Mesenchymal stem cell (in vitro differentiated cells and primary cell): ENCODE measurements at regions not wholly inside any gene's neighbourhood (a gene's known extent, or its start where the extent isn't known, plus 50 kb on each side); places are given as distances from the start of the nearest gene placed in this dataset.
"Not testable (repeated sequence)": the region's sequence is repeated elsewhere in the genome, so short reads cannot be mapped to it uniquely, and the experiment has no call there.

ENCODE experiments used
- DNase-seq: peaks from one replicate; pipeline ENCODE4 v3.0.0-alpha.2; 2013
- H2AFZ ChIP-seq: one replicate; pipeline ENCODE4 v1.6.1; 2013; ENCODE audit warnings: low read depth, mild to moderate bottlenecking, control low read depth, inconsistent platforms, low read length, moderate library complexity
- H2AK5ac ChIP-seq: 2 replicates; pipeline ENCODE4 v1.6.1; 2013; ENCODE audit warnings: low read length, moderate library complexity, mild to moderate bottlenecking, inconsistent platforms; ENCODE audit not compliant: severe bottlenecking
- H2BK120ac ChIP-seq: one replicate; pipeline ENCODE4 v1.6.1; 2013; ENCODE audit warnings: low read depth, mild to moderate bottlenecking, inconsistent platforms, low read length, moderate library complexity
- H2BK12ac ChIP-seq, 2 experiments: one replicate each; pipeline ENCODE4 v1.6.1; 2013; ENCODE audit warnings: inconsistent platforms in 2 of 2, low read length in 2 of 2, mild to moderate bottlenecking in 2 of 2, moderate library complexity in 2 of 2, control low read depth in 1 of 2
- H2BK15ac ChIP-seq: one replicate; pipeline ENCODE4 v1.6.1; 2013; ENCODE audit warnings: mild to moderate bottlenecking, low read depth, inconsistent platforms; ENCODE audit not compliant: poor library complexity, severe bottlenecking
- H2BK5ac ChIP-seq: 2 replicates; pipeline ENCODE4 v1.6.1; 2013; ENCODE audit warnings: low read depth, mild to moderate bottlenecking, low read length, control low read depth, inconsistent platforms; ENCODE audit not compliant: poor library complexity, severe bottlenecking
- H3K14ac ChIP-seq, 2 experiments: one replicate each; pipeline ENCODE4 v1.6.1; 2013; ENCODE audit warnings: inconsistent platforms in 2 of 2, low read length in 2 of 2, control low read depth in 1 of 2, mild to moderate bottlenecking in 1 of 2, moderate library complexity in 1 of 2
- H3K18ac ChIP-seq, 2 experiments: one replicate each; pipeline ENCODE4 v1.6.1; 2013; ENCODE audit warnings: inconsistent platforms in 2 of 2, low read length in 2 of 2, control low read depth in 1 of 2, low read depth in 1 of 2, mild to moderate bottlenecking in 1 of 2
- H3K23ac ChIP-seq, 2 experiments: one replicate each; pipeline ENCODE4 v1.6.1; 2013; ENCODE audit warnings: inconsistent platforms in 2 of 2, low read length in 2 of 2, mild to moderate bottlenecking in 2 of 2, moderate library complexity in 2 of 2, control low read depth in 1 of 2
- H3K27ac ChIP-seq: 2 replicates; pipeline ENCODE4 v1.5.1; 2013; ENCODE audit warnings: mild to moderate bottlenecking, moderate library complexity, low read length, control low read depth, inconsistent platforms; ENCODE audit not compliant: poor library complexity, severe bottlenecking
- H3K27me3 ChIP-seq, 2 experiments: 2 replicates each; pipeline versions ENCODE4 v1.6.1 to v1.7.0; 2013; ENCODE audit warnings: low read length in 2 of 2, mild to moderate bottlenecking in 2 of 2, moderate library complexity in 2 of 2, control low read depth in 1 of 2, inconsistent platforms in 1 of 2; ENCODE audit not compliant: control insufficient read depth in 1 of 2, insufficient read depth in 1 of 2
- H3K36me3 ChIP-seq, 2 experiments: 2 replicates each; pipeline versions ENCODE4 v1.6.1 to v1.7.0; 2013; ENCODE audit warnings: low read length in 2 of 2, control low read depth in 1 of 2, inconsistent platforms in 1 of 2, low read depth in 1 of 2, mild to moderate bottlenecking in 1 of 2; ENCODE audit not compliant: insufficient read depth in 2 of 2, control insufficient read depth in 1 of 2
- H3K4ac ChIP-seq, 2 experiments: one replicate each; pipeline ENCODE4 v1.6.1; 2013; ENCODE audit warnings: inconsistent platforms in 2 of 2, low read length in 2 of 2, mild to moderate bottlenecking in 2 of 2, moderate library complexity in 2 of 2, control low read depth in 1 of 2, low read depth in 1 of 2
- H3K4me1 ChIP-seq: 2 replicates; pipeline ENCODE4 v1.6.1; 2013; ENCODE audit warnings: low read depth, low read length, control low read depth; ENCODE audit not compliant: control insufficient read depth, insufficient read depth
- H3K4me2 ChIP-seq: 2 replicates; pipeline ENCODE4 v1.6.1; 2013; ENCODE audit warnings: low read length, mild to moderate bottlenecking, inconsistent platforms; ENCODE audit not compliant: poor library complexity, severe bottlenecking
- H3K4me3 ChIP-seq, 2 experiments: 2 replicates each; pipeline versions ENCODE4 v1.5.1 to v1.7.0; 2013; ENCODE audit warnings: low read length in 2 of 2, mild to moderate bottlenecking in 2 of 2, control low read depth in 1 of 2, low read depth in 1 of 2; ENCODE audit not compliant: insufficient read depth in 1 of 2
- H3K79me1 ChIP-seq: replicated peaks from 2 replicates; pipeline ENCODE4 v1.6.1; 2013; ENCODE audit warnings: mild to moderate bottlenecking, control low read depth, low read length, inconsistent platforms; ENCODE audit not compliant: poor library complexity, severe bottlenecking
- H3K9ac ChIP-seq: 2 replicates; pipeline ENCODE4 v1.7.0; 2013; ENCODE audit warnings: mild to moderate bottlenecking, low read length, moderate library complexity
- H3K9me3 ChIP-seq: 2 replicates; pipeline ENCODE4 v1.7.0; 2013; ENCODE audit warnings: mild to moderate bottlenecking, low read length; ENCODE audit not compliant: control insufficient read depth
- H4K8ac ChIP-seq: one replicate; pipeline ENCODE4 v1.6.1; 2013; ENCODE audit warnings: inconsistent platforms, mild to moderate bottlenecking, low read length, moderate library complexity
- H4K91ac ChIP-seq: one replicate; pipeline ENCODE4 v1.6.1; 2013; ENCODE audit warnings: mild to moderate bottlenecking, low read length, inconsistent platforms
- WGBS: methylation state at CpG from one replicate; pipeline ENCODE4 v1.1.7; 2013; ENCODE audit warnings: mixed read lengths; 5-methylcytosine and 5-hydroxymethylcytosine counted together

GRCh38 chr20:51275181-51275580 lies 252.3 kb upstream of the KCNG1 start:
- DNase-seq: no peak
- peak overlapping the region; percentile 46 for H4K91ac ChIP-seq
- H2BK12ac ChIP-seq: no peak overlapping the region
- no peak overlapping the region for H3K18ac ChIP-seq
- no peak overlapping the region for H3K4me2 ChIP-seq
- no peak overlapping the region for H3K27ac ChIP-seq
- H3K9me3 ChIP-seq: peaks cover 12% of the 10 kb centered on the region
- no peak overlapping the region for H2AFZ ChIP-seq
- 57% methylated on average over 5 of the region's 5 CpGs for WGBS
- no peak overlapping the region for H3K23ac ChIP-seq
- H2BK120ac ChIP-seq: no peak overlapping the region
- no peak overlapping the region for H2BK15ac ChIP-seq
- H3K4me3 ChIP-seq: no peak overlapping the region
- no peak overlapping the region for H2AK5ac ChIP-seq
- no peak overlapping the region for H3K4ac ChIP-seq
- no peak overlapping the region for H2BK5ac ChIP-seq
- H3K27me3 ChIP-seq: peaks cover 71 to 79% of the 10 kb centered on the region in 2 experiments
- H4K8ac ChIP-seq: no peak overlapping the region
- H3K4me1 ChIP-seq: no peaks in the 10 kb centered on the region
- H3K79me1 ChIP-seq: no peaks in the 10 kb centered on the region
- H3K36me3 ChIP-seq: no peaks in the 10 kb centered on the region
- no peak overlapping the region for H3K14ac ChIP-seq
- no peak overlapping the region for H3K9ac ChIP-seq

GRCh38 chr20:51272401-51272800 lies 249.5 kb upstream of the KCNG1 start:
- WGBS: 81% methylated on average over 5 of the region's 5 CpGs
- Histone ChIP-seq H3K9ac (no peak overlapping the region), H3K23ac (no peak overlapping the region), H2AFZ (no peak overlapping the region), H2BK120ac (no peak overlapping the region), H4K91ac (no peak overlapping the region), H3K9me3 (peaks cover 3% of the 10 kb centered on the region), H3K79me1 (no peaks in the 10 kb centered on the region), H2AK5ac (no peak overlapping the region), H3K27ac (no peak overlapping the region), H2BK12ac (no peak overlapping the region), H4K8ac (no peak overlapping the region), H3K4me1 (no peaks in the 10 kb centered on the region), H3K4me3 (no peak overlapping the region), H3K4me2 (no peak overlapping the region), H3K4ac (no peak overlapping the region), H2BK15ac (no peak overlapping the region), H3K27me3 (peaks cover 64 to 67% of the 10 kb centered on the region in 2 experiments), H3K14ac (no peak overlapping the region), H3K36me3 (no peaks in the 10 kb centered on the region), H2BK5ac (no peak overlapping the region), H3K18ac (no peak overlapping the region)
- DNase-seq: peak; percentile 10

GRCh38 chr20:51271931-51272330 lies 249.0 kb upstream of the KCNG1 start:
- Histone ChIP-seq H3K9ac (no peak overlapping the region), H3K79me1 (no peaks in the 10 kb centered on the region), H2BK120ac (no peak overlapping the region), H3K27ac (no peak overlapping the region), H2AK5ac (no peak overlapping the region), H3K27me3 (peaks cover 60 to 63% of the 10 kb centered on the region in 2 experiments), H3K9me3 (peaks cover 3% of the 10 kb centered on the region), H3K14ac (no peak overlapping the region), H2AFZ (no peak overlapping the region), H2BK5ac (no peak overlapping the region), H3K4me1 (no peaks in the 10 kb centered on the region), H2BK12ac (no peak overlapping the region), H4K91ac (no peak overlapping the region), H3K4me2 (no peak overlapping the region), H3K23ac (no peak overlapping the region), H3K4me3 (no peak overlapping the region), H3K36me3 (no peaks in the 10 kb centered on the region), H3K18ac (no peak overlapping the region), H2BK15ac (no peak overlapping the region), H4K8ac (no peak overlapping the region), H3K4ac (no peak overlapping the region)
- WGBS: 88% methylated on average over 5 of the region's 7 CpGs
- no peak for DNase-seq

DNA sequence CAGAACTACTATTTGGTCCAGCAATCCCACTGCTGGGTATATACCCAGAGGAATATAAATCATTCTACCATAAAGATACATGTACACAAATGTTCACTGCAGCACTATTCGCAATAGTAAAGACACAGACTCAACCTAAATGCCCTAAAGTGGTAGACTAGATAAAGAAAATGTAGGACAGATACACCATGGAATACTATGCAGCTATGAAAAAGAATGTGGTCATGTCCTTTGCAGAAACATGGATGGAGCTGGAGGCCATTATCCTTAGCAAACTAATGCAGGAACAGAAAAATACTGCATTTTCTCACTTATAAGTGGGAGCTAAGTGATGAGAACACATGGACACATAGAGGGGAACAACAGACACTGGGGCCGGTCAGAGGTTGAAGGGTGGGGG lies 248.4 kb upstream of the KCNG1 start:
- H2BK12ac ChIP-seq, H3K79me1 ChIP-seq, H3K4ac ChIP-seq, H2AFZ ChIP-seq, H3K18ac ChIP-seq, H4K91ac ChIP-seq, H4K8ac ChIP-seq, H3K4me3 ChIP-seq, H2AK5ac ChIP-seq, H3K36me3 ChIP-seq, DNase-seq, H3K4me1 ChIP-seq, H3K9ac ChIP-seq, H3K23ac ChIP-seq, H3K14ac ChIP-seq, H2BK5ac ChIP-seq, H3K27ac ChIP-seq, H3K9me3 ChIP-seq, H3K4me2 ChIP-seq, H2BK120ac ChIP-seq, H2BK15ac ChIP-seq: not testable (repeated sequence)
- H3K27me3 ChIP-seq: peaks cover 53 to 63% of the 10 kb centered on the region in 2 experiments
- WGBS: 95% methylated on average over 1 of the region's 2 CpGs
